Lower leg skin (tissue), 4 donors: ENCODE measurements at regions not wholly inside any gene's neighbourhood (a gene's known extent, or its start where the extent isn't known, plus 50 kb on each side); places are given as distances from the start of the nearest gene placed in this dataset.

Experiments used
- DNase-seq, 2 donors: peaks; one replicate each; pipeline ENCODE4 v3.0.0-alpha.2; 2019; ENCODE audit warnings: low spot score in 2 of 2
- H3K4me3 ChIP-seq: fragments of 200-600 bp; sonication (generic); 2 replicates; pipeline ENCODE4 v1.5.1; 2017; ENCODE audit warnings: mild to moderate bottlenecking, low read depth; ENCODE audit not compliant: poor library complexity, severe bottlenecking
- CTCF ChIP-seq, 3 donors: fragments of 450-650 bp; IDR thresholded peaks; one replicate each; pipeline ENCODE4 v1.5.1; 2016; ENCODE audit warnings: antibody characterized with exemption in 3 of 3, mild to moderate bottlenecking in 3 of 3, moderate library complexity in 2 of 3
- POLR2A ChIP-seq, 2 donors: fragments of 450-650 bp; IDR thresholded peaks; one replicate each; pipeline ENCODE4 v1.6.1; 2016 to 2017; ENCODE audit warnings: antibody characterized with exemption in 2 of 2, mild to moderate bottlenecking in 1 of 2, moderate library complexity in 1 of 2
- WGBS, 2 donors: methylation state at CpG; one replicate each; pipeline ENCODE4 v1.1.5; 2018; 5-methylcytosine and 5-hydroxymethylcytosine counted together
- intact Hi-C: fragments of 100-400 bp; cut with DNase I; formaldehyde crosslinking; loops from one replicate; pipeline ENCODE4 v1.15.0; 2023; ENCODE audit warnings: low total_unique reads

GRCh38 chr13:102472650-102473049, 70.8 kb upstream of the FGF14 start:
- H3K4me3 ChIP-seq: no peak overlapping the region
- no peak for DNase-seq
- intact Hi-C loops: no loop called here

GRCh38 chr13:102470283-102470917, 68.6 kb upstream of the FGF14 start:
- no peak for TF ChIP-seq CTCF (IDR thresholded peaks at IDR 0.05)
- TF ChIP-seq POLR2A (IDR thresholded peaks at IDR 0.05): no peak

More at GRCh38 chr13:102472650-102473049, 70.8 kb upstream of the FGF14 start:
- TF ChIP-seq POLR2A (IDR thresholded peaks at IDR 0.05) (no peak), CTCF (IDR thresholded peaks at IDR 0.05) (no peak)

GRCh38 chr13:102466610-102467190, 64.9 kb upstream of the FGF14 start:
- intact Hi-C loops: no loop called here
- DNase-seq: no peak
- WGBS, 2 donors: 22 to 46% methylated on average over 3 of the region's 3 CpGs
- H3K4me3 ChIP-seq: no peak overlapping the region
- no peak for TF ChIP-seq POLR2A (IDR thresholded peaks at IDR 0.05)
- no peak for TF ChIP-seq CTCF (IDR thresholded peaks at IDR 0.05)

More at GRCh38 chr13:102470283-102470917, 68.6 kb upstream of the FGF14 start:
- DNase-seq: no peak
- no peak overlapping the region for H3K4me3 ChIP-seq
- WGBS, 2 donors: 34 to 43% methylated on average over 3 of the region's 3 CpGs
- intact Hi-C loops: no loop called here

- WGBS, 2 donors: 86 to 88% methylated on average over 3 of the region's 3 CpGs
- no peak for TF ChIP-seq POLR2A (IDR thresholded peaks at IDR 0.05)
- TF ChIP-seq CTCF (IDR thresholded peaks at IDR 0.05): no peak
- DNase-seq: no peak
- no peak overlapping the region for H3K4me3 ChIP-seq
- intact Hi-C loops: no loop called here
Measured at GRCh38 chr13:102462570-102462969, 60.7 kb upstream of the FGF14 start.

GRCh38 chr13:102461302-102461701, 59.5 kb upstream of the FGF14 start:
- 68 to 81% methylated on average over 1 of the region's 1 CpG for WGBS, 2 donors
- no peak overlapping the region for H3K4me3 ChIP-seq
- intact Hi-C loops: no loop called here
- DNase-seq: no peak
- TF ChIP-seq CTCF (IDR thresholded peaks at IDR 0.05): no peak
- no peak for TF ChIP-seq POLR2A (IDR thresholded peaks at IDR 0.05)

- DNase-seq: no peak
- WGBS, 2 donors: 65 to 75% methylated on average over 7 of the region's 7 CpGs
- H3K4me3 ChIP-seq: no peak overlapping the region
- intact Hi-C loops: no loop called here
- TF ChIP-seq POLR2A (IDR thresholded peaks at IDR 0.05) (no peak), CTCF (IDR thresholded peaks at IDR 0.05) (no peak)
Measured at GRCh38 chr13:102460806-102461205, 59.0 kb upstream of the FGF14 start.
